ENCODE measurements at regions not wholly inside any gene's neighbourhood (a gene's known extent, or its start where the extent isn't known, plus 50 kb on each side); places are given as distances from the start of the nearest gene placed in this dataset.

- Histone ChIP-seq H3K9ac (ENCODE audit: low read length) (no peak overlapping the region), H2AK5ac (ENCODE audit: low read length) (no peak overlapping the region), H3K36me3 (ENCODE audit: control insufficient read depth in 1 of 2, insufficient read depth in 2 of 2, low read length in 2 of 2) (no peaks in the 10 kb centered on the region), H3K18ac (ENCODE audit: low read length) (no peak overlapping the region), H3K79me2 (ENCODE audit: control insufficient read depth, insufficient read depth, low read length, poor library complexity) (no peaks in the 10 kb centered on the region), H4K8ac (ENCODE audit: low read depth, low read length) (no peak overlapping the region), H3K79me1 (ENCODE audit: low read length) (no peaks in the 10 kb centered on the region), H3K4me3 (ENCODE audit: low read depth, low read length) (no peak overlapping the region), H4K91ac (ENCODE audit: low read depth, low read length) (no peak overlapping the region), H3K4me1 (ENCODE audit: control insufficient read depth in 1 of 2, insufficient read depth in 2 of 2, low read length in 2 of 2) (no peaks in the 10 kb centered on the region), H2AFZ (ENCODE audit: insufficient read depth, low read length, poor library complexity) (no peak overlapping the region), H2BK120ac (ENCODE audit: insufficient read depth, low read length, poor library complexity) (no peak overlapping the region), H4K12ac (ENCODE audit: low read depth, low read length) (no peak overlapping the region), H3K4me2 (ENCODE audit: low read length) (no peak overlapping the region), H3K23ac (ENCODE audit: low read length) (no peak overlapping the region), H2BK5ac (ENCODE audit: low read depth, low read length, poor library complexity) (no peak overlapping the region), H3K27ac (ENCODE audit: low read depth, low read length) (no peak overlapping the region), H3K27me3 (ENCODE audit: insufficient read depth, low read length) (no peaks in the 10 kb centered on the region), H3K9me3 (ENCODE audit: insufficient read depth, low read depth, low read length) (no peaks in the 10 kb centered on the region), H3K4ac (ENCODE audit: low read depth, low read length) (no peak overlapping the region), H2BK12ac (ENCODE audit: low read length) (no peak overlapping the region), H3K14ac (ENCODE audit: low read length) (no peak overlapping the region)
- WGBS (ENCODE audit: extremely low coverage, insufficient coverage, insufficient read length), result no CpG with 5 or more reads among the region's 5 CpGs
- DNase-seq, result no peak
Measured at GRCh38 chr11:110874437-110875030, 162.3 kb upstream of the ARHGAP20 start.

- WGBS (ENCODE audit: extremely low coverage, insufficient coverage, insufficient read length), result no CpG with 5 or more reads among the region's 1 CpG
Measured at GRCh38 chr11:110873975-110874374, 161.7 kb upstream of the ARHGAP20 start.

GRCh38 chr11:110870816-110871522 lies 158.7 kb upstream of the ARHGAP20 start:
- Histone ChIP-seq H3K18ac (ENCODE audit: low read length) (no peak overlapping the region), H3K9ac (ENCODE audit: low read length) (no peak overlapping the region), H3K14ac (ENCODE audit: low read length) (no peak overlapping the region), H3K23ac (ENCODE audit: low read length) (no peak overlapping the region), H2BK5ac (ENCODE audit: low read depth, low read length, poor library complexity) (no peak overlapping the region), H3K79me2 (ENCODE audit: control insufficient read depth, insufficient read depth, low read length, poor library complexity) (no peaks in the 10 kb centered on the region), H2AK5ac (ENCODE audit: low read length) (no peak overlapping the region), H3K4me2 (ENCODE audit: low read length) (no peak overlapping the region), H4K12ac (ENCODE audit: low read depth, low read length) (no peak overlapping the region), H3K27ac (ENCODE audit: low read depth, low read length) (no peak overlapping the region), H3K36me3 (ENCODE audit: control insufficient read depth in 1 of 2, insufficient read depth in 2 of 2, low read length in 2 of 2) (no peaks in the 10 kb centered on the region), H3K4ac (ENCODE audit: low read depth, low read length) (no peak overlapping the region), H2AFZ (ENCODE audit: insufficient read depth, low read length, poor library complexity) (no peak overlapping the region), H4K91ac (ENCODE audit: low read depth, low read length) (no peak overlapping the region), H2BK12ac (ENCODE audit: low read length) (no peak overlapping the region), H2BK120ac (ENCODE audit: insufficient read depth, low read length, poor library complexity) (no peak overlapping the region), H3K79me1 (ENCODE audit: low read length) (no peaks in the 10 kb centered on the region), H3K27me3 (ENCODE audit: insufficient read depth, low read length) (no peaks in the 10 kb centered on the region), H3K9me3 (ENCODE audit: insufficient read depth, low read depth, low read length) (no peaks in the 10 kb centered on the region), H3K4me3 (ENCODE audit: low read depth, low read length) (no peak overlapping the region), H3K4me1 (ENCODE audit: control insufficient read depth in 1 of 2, insufficient read depth in 2 of 2, low read length in 2 of 2) (peaks cover 0 to 3% of the 10 kb centered on the region in 2 experiments), H4K8ac (ENCODE audit: low read depth, low read length) (no peak overlapping the region)
- peak in 1 of 2 donors; percentile 38 for DNase-seq
- no CpG with 5 or more reads among the region's 5 CpGs for WGBS (ENCODE audit: extremely low coverage, insufficient coverage, insufficient read length)

More at GRCh38 chr11:110873975-110874374, 161.7 kb upstream of the ARHGAP20 start:
- Histone ChIP-seq H3K4me3 (ENCODE audit: low read depth, low read length) (no peak overlapping the region), H3K9me3 (ENCODE audit: insufficient read depth, low read depth, low read length) (no peaks in the 10 kb centered on the region), H3K14ac (ENCODE audit: low read length) (no peak overlapping the region), H2BK5ac (ENCODE audit: low read depth, low read length, poor library complexity) (no peak overlapping the region), H2AFZ (ENCODE audit: insufficient read depth, low read length, poor library complexity) (no peak overlapping the region), H3K4me2 (ENCODE audit: low read length) (no peak overlapping the region), H3K36me3 (ENCODE audit: control insufficient read depth in 1 of 2, insufficient read depth in 2 of 2, low read length in 2 of 2) (no peaks in the 10 kb centered on the region), H4K8ac (ENCODE audit: low read depth, low read length) (no peak overlapping the region), H2BK12ac (ENCODE audit: low read length) (no peak overlapping the region), H3K18ac (ENCODE audit: low read length) (no peak overlapping the region), H3K9ac (ENCODE audit: low read length) (no peak overlapping the region), H3K79me1 (ENCODE audit: low read length) (no peaks in the 10 kb centered on the region), H2AK5ac (ENCODE audit: low read length) (no peak overlapping the region), H3K4ac (ENCODE audit: low read depth, low read length) (no peak overlapping the region), H4K91ac (ENCODE audit: low read depth, low read length) (no peak overlapping the region), H3K27me3 (ENCODE audit: insufficient read depth, low read length) (no peaks in the 10 kb centered on the region), H4K12ac (ENCODE audit: low read depth, low read length) (no peak overlapping the region), H3K79me2 (ENCODE audit: control insufficient read depth, insufficient read depth, low read length, poor library complexity) (no peaks in the 10 kb centered on the region), H3K27ac (ENCODE audit: low read depth, low read length) (no peak overlapping the region), H2BK120ac (ENCODE audit: insufficient read depth, low read length, poor library complexity) (no peak overlapping the region), H3K4me1 (ENCODE audit: control insufficient read depth in 1 of 2, insufficient read depth in 2 of 2, low read length in 2 of 2) (no peaks in the 10 kb centered on the region), H3K23ac (ENCODE audit: low read length) (no peak overlapping the region)
- DNase-seq, result no peak

- no peak overlapping the region for H2AFZ ChIP-seq (ENCODE audit: insufficient read depth, low read length, poor library complexity)
- no peaks in the 10 kb centered on the region for H3K79me1 ChIP-seq (ENCODE audit: low read length)
- no peak overlapping the region for H3K4me3 ChIP-seq (ENCODE audit: low read depth, low read length)
- no peak overlapping the region for H3K14ac ChIP-seq (ENCODE audit: low read length)
- H4K12ac ChIP-seq (ENCODE audit: low read depth, low read length), result no peak overlapping the region
- DNase-seq, result peak in 1 of 2 donors; percentile 54
- no peaks in the 10 kb centered on the region for H3K27me3 ChIP-seq (ENCODE audit: insufficient read depth, low read length)
- no peak overlapping the region for H4K91ac ChIP-seq (ENCODE audit: low read depth, low read length)
- H2BK12ac ChIP-seq (ENCODE audit: low read length), result no peak overlapping the region
- H4K8ac ChIP-seq (ENCODE audit: low read depth, low read length), result no peak overlapping the region
- no CpG with 5 or more reads among the region's 4 CpGs for WGBS (ENCODE audit: extremely low coverage, insufficient coverage, insufficient read length)
- no peak overlapping the region for H2BK5ac ChIP-seq (ENCODE audit: low read depth, low read length, poor library complexity)
- H3K79me2 ChIP-seq (ENCODE audit: control insufficient read depth, insufficient read depth, low read length, poor library complexity), result no peaks in the 10 kb centered on the region
- no peak overlapping the region for H2AK5ac ChIP-seq (ENCODE audit: low read length)
- no peaks in the 10 kb centered on the region for H3K36me3 ChIP-seq (ENCODE audit: control insufficient read depth in 1 of 2, insufficient read depth in 2 of 2, low read length in 2 of 2)
- no peak overlapping the region for H2BK120ac ChIP-seq (ENCODE audit: insufficient read depth, low read length, poor library complexity)
- peaks cover 0 to 3% of the 10 kb centered on the region in 2 experiments for H3K4me1 ChIP-seq (ENCODE audit: control insufficient read depth in 1 of 2, insufficient read depth in 2 of 2, low read length in 2 of 2)
- no peak overlapping the region for H3K4me2 ChIP-seq (ENCODE audit: low read length)
- H3K27ac ChIP-seq (ENCODE audit: low read depth, low read length), result no peak overlapping the region
- H3K18ac ChIP-seq (ENCODE audit: low read length), result no peak overlapping the region
- H3K9me3 ChIP-seq (ENCODE audit: insufficient read depth, low read depth, low read length), result no peaks in the 10 kb centered on the region
- no peak overlapping the region for H3K23ac ChIP-seq (ENCODE audit: low read length)
- H3K9ac ChIP-seq (ENCODE audit: low read length), result no peak overlapping the region
- no peak overlapping the region for H3K4ac ChIP-seq (ENCODE audit: low read depth, low read length)
Measured at GRCh38 chr11:110867951-110868350, 155.7 kb upstream of the ARHGAP20 start.
